ENCODE measurements at regions not wholly inside any gene's neighbourhood (a gene's known extent, or its start where the extent isn't known, plus 50 kb on each side); places are given as distances from the start of the nearest gene placed in this dataset.

GRCh38 chr15:69606921-69607500 is 154.4 kb downstream of the RPLP1 start:
- no peak for DNase-seq (ENCODE audit: extremely low spot score in 2 of 2)
- TF ChIP-seq POLR2AphosphoS5 (IDR thresholded peaks at IDR 0.05; ENCODE audit: insufficient read depth in 1 of 2, low read depth in 1 of 2) (no peak), POLR2A (IDR thresholded peaks at IDR 0.05) (no peak)
- Histone ChIP-seq H3K4me1 (no peaks in the 10 kb centered on the region), H3K9me3 (no peaks in the 10 kb centered on the region), H3K36me3 (no peaks in the 10 kb centered on the region), H3K27ac (no peak overlapping the region), H3K27me3 (no peaks in the 10 kb centered on the region), H3K4me3 (no peak overlapping the region)
- intact Hi-C loops (cut with DNase I), result no loop called here

- intact Hi-C loops (cut with DNase I), result no loop called here
- TF ChIP-seq POLR2A (IDR thresholded peaks at IDR 0.05) (no peak), POLR2AphosphoS5 (IDR thresholded peaks at IDR 0.05; ENCODE audit: insufficient read depth in 1 of 2, low read depth in 1 of 2) (no peak), CTCF (IDR thresholded peaks at IDR 0.05) (no peak)
- Histone ChIP-seq H3K27ac (no peak overlapping the region), H3K4me1 (no peaks in the 10 kb centered on the region), H3K36me3 (no peaks in the 10 kb centered on the region), H3K27me3 (no peaks in the 10 kb centered on the region), H3K4me3 (no peak overlapping the region), H3K9me3 (no peaks in the 10 kb centered on the region)
- no peak for DNase-seq (ENCODE audit: extremely low spot score in 2 of 2)
Observed at GRCh38 chr15:69608661-69609060, 156.0 kb downstream of the RPLP1 start.

- Histone ChIP-seq H3K4me3 (no peak overlapping the region), H3K9me3 (no peaks in the 10 kb centered on the region)
Observed at GRCh38 chr15:69609176-69609575, 156.6 kb downstream of the RPLP1 start.

GRCh38 chr15:69609776-69610175 is 157.2 kb downstream of the RPLP1 start:
- no peak for TF ChIP-seq CTCF (IDR thresholded peaks at IDR 0.05)
- TF ChIP-seq POLR2A (IDR thresholded peaks at IDR 0.05), result no peak
- no peak for TF ChIP-seq POLR2AphosphoS5 (IDR thresholded peaks at IDR 0.05; ENCODE audit: insufficient read depth in 1 of 2, low read depth in 1 of 2)
- intact Hi-C loops (cut with DNase I), result no loop called here
- Histone ChIP-seq H3K9me3 (no peaks in the 10 kb centered on the region), H3K4me3 (no peak overlapping the region), H3K27me3 (no peaks in the 10 kb centered on the region), H3K36me3 (no peaks in the 10 kb centered on the region), H3K4me1 (no peaks in the 10 kb centered on the region), H3K27ac (no peak overlapping the region)
- no peak for DNase-seq (ENCODE audit: extremely low spot score in 2 of 2)

More at GRCh38 chr15:69609176-69609575, 156.6 kb downstream of the RPLP1 start:
- Histone ChIP-seq H3K27ac (no peak overlapping the region), H3K27me3 (no peaks in the 10 kb centered on the region), H3K36me3 (no peaks in the 10 kb centered on the region), H3K4me1 (no peaks in the 10 kb centered on the region)
- DNase-seq (ENCODE audit: extremely low spot score in 2 of 2), result no peak
- TF ChIP-seq POLR2A (IDR thresholded peaks at IDR 0.05) (no peak), CTCF (IDR thresholded peaks at IDR 0.05) (no peak)
- intact Hi-C loops (cut with DNase I), result no loop called here

GRCh38 chr15:69610277-69610676 is 157.7 kb downstream of the RPLP1 start:
- no peaks in the 10 kb centered on the region for H3K4me1 ChIP-seq
- H3K4me3 ChIP-seq, result no peak overlapping the region
- no peaks in the 10 kb centered on the region for H3K9me3 ChIP-seq
- no peaks in the 10 kb centered on the region for H3K36me3 ChIP-seq
- no peak overlapping the region for H3K27ac ChIP-seq
- DNase-seq (ENCODE audit: extremely low spot score in 2 of 2), result no peak
- H3K27me3 ChIP-seq, result no peaks in the 10 kb centered on the region
- TF ChIP-seq CTCF (IDR thresholded peaks at IDR 0.05), result no peak
- no peak for TF ChIP-seq POLR2AphosphoS5 (IDR thresholded peaks at IDR 0.05; ENCODE audit: insufficient read depth in 1 of 2, low read depth in 1 of 2)
- no peak for TF ChIP-seq POLR2A (IDR thresholded peaks at IDR 0.05)
- intact Hi-C loops (cut with DNase I), result no loop called here

All from vagina (tissue), 2 donors.